HG03575 (cell line): ENCODE measurements at regions not wholly inside any gene's neighbourhood (a gene's known extent, or its start where the extent isn't known, plus 50 kb on each side); places are given as distances from the start of the nearest gene placed in this dataset.
"Not testable (repeated sequence)": the region's sequence is repeated elsewhere in the genome, so short reads cannot be mapped to it uniquely, and the experiment has no call there.

ENCODE experiments used
- ATAC-seq: cut with Tn5 transposase; IDR thresholded peaks from one replicate; pipeline ENCODE4 v1.9.1; 2021; ENCODE audit not compliant: unreplicated experiment, insufficient number of reproducible peaks, low FRiP score; ENCODE audit errors: extremely low read depth

DNA sequence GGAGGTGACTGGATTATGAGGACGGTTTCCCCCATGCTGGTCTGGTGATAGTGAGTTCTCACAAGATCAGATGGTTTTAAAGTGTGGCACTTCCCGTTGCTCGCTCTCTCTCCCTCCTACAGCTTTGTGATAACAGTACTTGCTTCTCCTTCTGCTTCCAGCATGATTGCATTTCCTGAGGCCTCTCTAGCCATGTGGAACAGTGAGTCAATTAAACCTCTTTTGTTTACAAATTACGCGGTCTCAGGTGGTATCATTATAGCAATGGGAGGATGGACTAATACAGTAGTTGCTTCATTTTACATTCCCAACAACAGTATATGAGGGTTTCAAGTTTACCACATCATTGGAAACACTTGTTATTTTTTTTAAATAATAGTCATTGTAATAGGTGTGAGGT, 937.3 kb upstream of the ARRDC3 start:
- ATAC-seq: no peak

DNA sequence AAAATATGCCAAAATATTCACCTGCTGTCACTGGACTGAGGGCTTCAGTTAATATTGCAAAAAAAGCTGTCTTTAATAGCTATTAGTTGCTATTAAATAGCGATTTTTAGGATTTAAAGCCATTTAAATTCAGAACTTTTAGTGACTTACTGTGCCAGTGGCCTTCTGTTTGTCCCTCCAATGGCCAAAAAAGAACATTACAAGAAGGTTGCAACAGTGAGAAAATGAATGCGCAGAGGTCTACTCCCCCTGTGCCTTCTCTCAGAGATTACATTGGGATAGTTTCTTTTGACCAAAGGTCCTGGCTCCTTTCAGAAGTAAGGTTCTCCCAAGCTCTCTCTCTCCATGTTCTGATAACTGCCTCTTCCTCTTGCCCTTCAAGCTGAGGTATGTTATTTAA, 930.3 kb upstream of the ARRDC3 start:
- no peak for ATAC-seq

DNA sequence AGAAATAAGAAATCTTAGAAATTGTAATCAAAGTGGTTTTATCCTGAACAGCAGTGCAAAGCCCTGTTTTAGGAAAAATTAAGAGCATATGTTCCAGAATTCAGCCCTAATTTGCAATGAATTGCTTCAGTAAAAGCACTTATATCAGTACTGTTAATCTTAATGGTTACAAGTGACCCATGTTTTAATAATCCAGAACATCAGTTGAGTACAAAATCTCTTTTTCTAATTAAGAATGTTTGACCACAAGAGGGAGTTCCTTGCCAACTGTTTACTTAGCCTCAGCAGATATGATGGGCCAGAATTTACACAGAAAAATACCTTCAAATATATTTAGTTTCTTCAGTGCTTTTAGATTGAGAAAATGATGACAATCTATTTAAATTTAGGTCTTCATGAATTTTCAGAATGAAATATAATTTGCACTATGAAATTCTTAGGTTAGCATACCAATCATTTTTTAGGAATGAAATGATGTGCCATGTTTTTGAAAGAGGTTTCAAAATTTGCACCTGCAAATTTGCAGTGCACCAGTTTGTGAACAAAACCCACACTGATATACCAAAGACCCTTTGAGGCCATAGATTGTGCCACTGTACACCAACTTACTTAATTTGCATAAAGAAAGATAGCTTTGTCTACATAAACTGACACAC, 926.3 kb upstream of the ARRDC3 start:
- ATAC-seq: no peak

DNA sequence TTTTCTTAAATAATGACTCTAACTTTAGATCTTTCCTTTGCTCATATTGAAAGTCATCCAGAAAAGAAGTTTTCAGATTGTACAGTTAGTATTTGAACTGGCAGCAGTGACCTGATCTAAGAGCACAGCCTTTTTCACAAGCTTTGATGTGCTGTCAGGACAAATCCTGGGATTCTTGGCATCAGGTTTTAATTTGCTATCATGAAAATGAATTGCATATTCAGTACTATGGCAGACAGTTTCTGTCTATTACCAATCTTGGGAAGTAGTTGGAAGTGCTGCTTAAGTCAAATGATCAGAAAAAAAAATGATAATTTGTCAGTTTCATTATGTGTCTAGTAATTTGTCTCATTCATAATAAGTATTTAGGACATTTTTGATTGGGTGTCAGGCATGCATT, 925.6 kb upstream of the ARRDC3 start:
- no peak for ATAC-seq

DNA sequence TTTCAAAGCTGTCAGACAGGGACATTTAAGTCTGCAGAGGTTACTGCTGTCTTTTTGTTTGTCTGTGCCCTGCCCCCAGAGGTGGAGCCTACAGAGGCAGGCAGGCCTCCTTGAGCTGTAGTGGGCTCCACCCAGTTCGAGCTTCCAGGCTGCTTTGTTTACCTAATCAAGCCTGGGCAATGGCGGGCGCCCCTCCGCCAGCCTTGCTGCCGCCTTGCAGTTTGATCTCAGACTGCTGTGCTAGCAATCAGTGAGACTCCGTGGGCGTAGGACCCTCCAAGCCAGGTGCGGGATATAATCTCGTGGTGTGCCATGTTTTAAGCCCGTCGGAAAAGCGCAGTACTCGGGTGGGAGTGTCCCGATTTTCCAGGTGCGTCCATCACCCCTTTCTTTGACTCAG, 919.2 kb upstream of the ARRDC3 start:
- ATAC-seq: not testable (repeated sequence)

DNA sequence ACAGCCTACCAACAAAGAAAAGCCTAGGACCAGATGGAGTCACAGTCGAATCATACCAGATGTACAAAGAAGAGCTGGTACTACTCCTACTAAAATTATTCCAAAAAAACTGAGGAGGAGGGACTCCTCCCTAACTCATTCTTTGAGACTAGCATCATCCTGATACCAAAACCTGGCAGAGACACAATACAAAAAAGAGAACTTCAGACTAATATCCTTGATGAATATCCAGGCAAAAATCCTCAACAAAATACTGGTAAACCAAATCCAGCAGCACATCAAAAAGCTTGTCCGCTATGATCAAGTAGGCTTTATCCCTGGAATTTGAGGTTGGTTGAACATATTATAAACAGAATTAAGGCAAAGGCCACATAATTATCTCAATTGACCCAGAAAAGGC, 900.4 kb upstream of the ARRDC3 start:
- ATAC-seq: no peak

DNA sequence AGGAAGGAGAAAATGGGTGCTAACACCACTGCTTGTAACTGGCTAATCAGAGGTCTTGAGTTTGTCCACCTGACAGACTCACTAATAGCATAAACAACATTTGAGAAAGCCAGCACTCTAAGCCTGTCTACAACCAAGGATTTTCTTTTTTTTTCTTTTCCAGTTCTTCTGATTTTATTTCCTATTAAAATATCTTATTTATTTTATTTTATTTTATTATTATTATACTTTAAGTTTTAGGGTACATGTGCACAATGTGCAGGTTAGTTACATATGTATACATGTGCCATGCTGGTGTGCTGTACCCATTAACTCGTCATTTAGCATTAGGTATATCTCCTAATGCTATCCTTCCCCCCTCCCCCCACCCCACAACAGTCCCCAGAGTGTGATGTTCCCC, 888.6 kb upstream of the ARRDC3 start:
- not testable (repeated sequence) for ATAC-seq

DNA sequence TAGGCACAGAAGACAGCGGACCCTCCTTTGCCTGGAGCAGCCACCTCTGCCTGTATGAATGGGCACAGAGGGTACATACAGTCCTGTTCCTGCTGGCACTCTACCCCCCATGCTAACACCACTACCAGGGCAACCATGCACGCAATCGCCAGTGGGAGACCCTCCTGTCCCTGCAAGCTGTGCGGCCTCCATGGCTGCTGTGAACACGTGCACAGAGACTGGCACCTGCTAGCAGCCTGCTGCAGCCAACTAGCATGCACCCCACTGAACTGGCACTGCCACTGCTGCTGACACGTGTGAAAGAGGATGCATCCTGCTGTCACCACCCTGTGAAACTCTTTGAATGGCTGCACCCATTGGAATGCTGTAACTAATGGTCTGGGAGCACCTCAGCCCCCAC, 885.2 kb upstream of the ARRDC3 start:
- ATAC-seq: no peak

DNA sequence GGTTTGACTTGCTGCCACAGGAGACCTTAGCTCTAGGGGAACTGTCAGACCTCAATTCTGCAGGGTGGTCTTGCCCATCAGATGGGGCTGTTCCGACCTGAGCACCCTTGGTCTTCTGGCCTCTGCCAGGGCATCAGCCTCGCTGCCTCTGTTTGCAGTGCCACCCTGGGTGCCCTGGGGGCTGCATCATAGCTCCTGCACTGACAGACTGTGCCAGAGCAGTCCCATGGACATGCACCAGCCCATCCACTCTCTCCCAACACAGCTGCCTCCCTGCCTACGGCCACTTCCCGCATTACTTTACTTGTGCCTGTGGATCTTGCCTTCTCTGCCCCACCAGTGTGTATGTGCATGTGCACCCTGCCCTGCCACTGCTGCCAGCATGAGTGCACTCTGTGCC, 884.7 kb upstream of the ARRDC3 start:
- ATAC-seq: no peak

DNA sequence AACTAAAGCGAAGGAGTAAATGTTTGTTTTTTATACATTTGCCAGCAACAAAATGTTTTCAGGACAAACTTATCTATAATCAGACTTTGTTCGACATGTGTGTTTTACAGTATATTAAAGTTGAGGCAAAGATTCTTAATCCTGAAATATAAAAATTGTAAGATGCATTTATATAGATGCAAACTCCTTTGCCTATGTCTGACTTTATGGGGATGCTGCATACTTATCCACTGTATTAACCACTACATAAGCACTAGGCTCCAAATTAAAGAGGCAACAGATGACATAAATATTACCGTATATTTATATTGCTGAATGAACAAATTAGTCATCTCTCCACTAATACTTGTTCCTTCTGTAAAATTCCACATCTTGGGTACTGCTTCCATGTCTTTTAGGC, 882.7 kb upstream of the ARRDC3 start:
- no peak for ATAC-seq

DNA sequence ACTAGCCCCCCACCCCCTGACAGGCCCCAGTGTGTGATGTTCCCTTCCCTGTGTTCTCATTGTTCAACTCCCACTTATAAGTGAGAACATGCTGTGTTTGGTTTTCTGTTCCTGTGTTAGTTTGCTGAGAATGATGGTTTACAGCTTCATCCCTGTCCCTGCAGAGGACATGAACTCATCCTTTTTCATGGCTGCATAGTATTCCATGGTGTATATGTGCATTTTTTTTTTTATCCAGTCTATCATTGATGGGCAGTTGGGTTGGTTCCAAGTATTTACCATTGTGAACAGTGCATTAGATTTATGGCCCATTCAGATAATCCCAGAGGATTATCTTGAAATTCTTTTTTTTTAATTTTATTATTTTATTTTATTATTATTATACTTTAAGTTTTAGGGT, 872.5 kb upstream of the ARRDC3 start:
- ATAC-seq: not testable (repeated sequence)

DNA sequence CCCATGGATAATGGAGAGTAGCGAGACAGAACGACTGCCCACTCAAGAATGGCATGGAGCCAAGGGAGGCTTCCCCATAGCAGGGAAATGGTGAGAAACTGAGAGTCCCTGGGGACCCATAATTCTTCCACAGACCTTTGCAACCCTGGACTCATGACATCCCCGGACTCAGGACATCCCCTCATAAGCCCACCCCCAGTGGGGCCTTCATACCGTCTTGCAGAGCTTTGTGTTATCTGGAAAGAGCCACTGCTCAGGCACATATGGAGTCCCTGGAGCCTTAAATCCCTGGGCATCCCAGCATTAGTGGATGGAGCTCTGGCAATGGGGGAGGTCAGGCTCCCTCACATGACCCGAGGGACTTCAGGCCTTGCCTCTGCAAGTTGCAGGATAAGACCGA, 865.4 kb upstream of the ARRDC3 start:
- ATAC-seq: no peak

DNA sequence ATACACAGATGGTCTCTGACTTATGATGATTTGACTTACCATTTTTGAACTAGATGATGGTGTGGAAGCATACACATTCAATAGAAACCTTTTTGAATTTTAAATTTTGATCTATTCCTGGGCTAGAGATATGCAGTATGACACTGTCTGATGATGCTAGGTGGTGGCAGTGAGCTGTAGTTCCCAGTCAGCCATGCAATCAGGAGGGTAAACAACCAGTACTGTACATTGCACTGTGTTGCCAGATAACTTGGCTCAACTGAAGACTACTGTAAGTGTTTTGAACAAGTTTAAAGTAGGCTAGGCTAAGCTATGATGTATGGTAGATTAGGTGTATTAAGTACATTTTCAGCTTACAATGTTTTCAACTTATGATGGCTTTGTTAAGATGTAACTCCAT, 859.1 kb upstream of the ARRDC3 start:
- no peak for ATAC-seq

DNA sequence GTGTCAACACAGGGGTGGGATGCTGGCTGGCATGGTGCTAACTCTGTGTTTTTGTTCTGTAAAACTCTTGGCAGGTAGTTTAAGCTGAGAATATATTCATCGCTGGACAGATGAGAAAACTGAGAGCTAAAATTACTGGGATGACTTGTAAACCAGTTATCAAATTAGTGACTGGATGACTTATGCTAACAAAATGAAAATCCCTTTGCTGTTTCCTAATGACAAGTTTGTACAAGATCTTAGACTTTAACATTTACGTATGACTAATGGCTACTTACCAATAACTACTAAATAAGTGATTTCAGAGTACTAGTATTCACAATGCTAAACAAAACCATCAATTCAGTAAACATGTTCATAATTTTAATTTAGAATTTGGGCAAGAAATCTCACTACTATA, 854.8 kb upstream of the ARRDC3 start:
- no peak for ATAC-seq

DNA sequence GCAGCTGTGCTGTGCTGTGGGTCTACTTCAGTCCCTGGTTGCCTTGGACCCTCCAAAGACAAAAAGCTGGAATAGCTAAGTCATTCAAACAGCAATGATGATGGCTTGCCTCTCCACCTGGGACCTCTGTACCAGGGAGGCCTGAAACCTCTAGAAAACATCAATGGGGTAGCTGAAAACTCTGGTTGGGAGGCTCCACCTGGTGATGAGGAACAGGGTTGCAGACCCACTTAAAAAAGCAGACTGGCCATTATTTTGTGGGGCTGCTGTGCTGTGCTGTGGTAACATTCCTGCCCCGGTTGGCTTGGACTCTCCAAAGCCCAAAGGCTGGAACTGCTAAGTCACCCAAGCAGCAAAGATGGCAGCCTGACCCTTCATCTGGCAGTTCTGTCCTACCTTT, 839.3 kb upstream of the ARRDC3 start:
- no peak for ATAC-seq

DNA sequence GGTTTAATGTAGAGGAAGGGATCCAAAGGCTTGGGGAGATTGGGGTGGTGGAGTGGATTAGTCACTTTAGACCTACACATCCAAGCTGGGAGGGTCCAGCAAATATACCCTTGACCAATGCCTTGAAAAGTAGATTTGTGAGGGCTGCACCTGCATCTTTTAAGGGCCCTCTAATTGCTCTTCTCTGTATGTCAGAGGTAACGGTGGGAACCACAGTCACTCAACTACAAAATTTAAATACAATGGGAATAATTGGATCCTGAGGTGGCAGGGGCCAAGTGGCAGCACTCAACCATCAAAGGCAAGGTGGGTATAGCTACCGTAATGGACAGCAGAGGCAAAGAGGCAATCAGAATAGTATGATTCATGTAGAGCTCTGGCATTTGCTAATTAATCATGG, 833.7 kb upstream of the ARRDC3 start:
- not testable (repeated sequence) for ATAC-seq

DNA sequence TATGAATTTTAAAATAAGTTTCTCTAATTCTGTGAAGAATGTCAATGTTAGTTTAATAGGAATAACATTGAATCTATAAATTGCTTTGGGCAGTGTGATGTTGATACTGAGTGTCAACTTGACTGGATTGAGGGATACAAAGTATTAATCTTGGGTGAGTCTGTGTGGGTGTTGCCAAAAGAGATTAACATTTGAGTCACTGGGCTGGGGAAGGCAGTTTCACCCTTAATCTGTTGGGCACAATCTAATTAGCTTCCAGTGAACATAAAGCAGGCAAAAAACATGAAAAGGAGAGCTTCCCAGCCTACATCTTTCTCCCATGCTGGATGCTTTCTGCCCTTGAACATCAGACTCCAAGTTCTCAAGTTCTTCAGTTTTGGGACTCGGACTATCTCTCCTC, 832.0 kb upstream of the ARRDC3 start:
- ATAC-seq: no peak

DNA sequence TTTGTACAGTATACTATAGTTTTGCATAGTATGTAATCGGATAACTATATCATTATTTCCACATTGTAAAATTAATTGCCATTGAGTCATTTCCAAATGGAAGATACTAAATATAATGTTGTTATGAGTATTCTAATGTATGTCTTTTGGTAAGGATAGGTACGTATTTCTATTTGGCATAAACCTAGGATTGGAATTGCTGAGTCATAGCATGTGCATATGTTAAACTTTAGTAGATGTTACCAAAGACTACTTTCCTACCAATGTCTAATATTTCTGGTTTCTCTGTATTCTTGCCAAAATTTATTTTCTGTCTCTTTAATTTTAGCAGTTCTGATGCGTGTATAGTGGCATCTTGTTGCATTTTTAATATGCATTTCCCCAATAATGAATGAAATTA, 825.1 kb upstream of the ARRDC3 start:
- no peak for ATAC-seq

DNA sequence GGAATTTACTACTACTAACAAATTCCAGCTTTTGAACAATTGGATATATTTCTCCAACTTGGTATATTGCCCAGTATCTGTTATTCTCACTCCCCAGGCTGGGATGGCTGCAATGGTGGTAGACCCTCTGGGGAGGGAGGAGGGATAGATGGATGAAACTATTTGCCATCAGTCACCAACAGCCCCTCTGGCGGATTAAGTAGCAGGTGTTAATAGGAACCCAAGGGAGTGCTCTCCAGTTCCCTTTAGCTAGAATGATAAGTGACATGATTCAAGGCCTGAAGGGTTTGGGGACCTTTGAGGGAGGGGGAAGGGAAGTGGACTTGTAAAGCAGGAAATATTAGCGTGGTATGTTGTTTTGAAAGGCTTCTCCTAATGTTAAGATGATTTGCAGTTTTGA, 824.0 kb upstream of the ARRDC3 start:
- no peak for ATAC-seq

DNA sequence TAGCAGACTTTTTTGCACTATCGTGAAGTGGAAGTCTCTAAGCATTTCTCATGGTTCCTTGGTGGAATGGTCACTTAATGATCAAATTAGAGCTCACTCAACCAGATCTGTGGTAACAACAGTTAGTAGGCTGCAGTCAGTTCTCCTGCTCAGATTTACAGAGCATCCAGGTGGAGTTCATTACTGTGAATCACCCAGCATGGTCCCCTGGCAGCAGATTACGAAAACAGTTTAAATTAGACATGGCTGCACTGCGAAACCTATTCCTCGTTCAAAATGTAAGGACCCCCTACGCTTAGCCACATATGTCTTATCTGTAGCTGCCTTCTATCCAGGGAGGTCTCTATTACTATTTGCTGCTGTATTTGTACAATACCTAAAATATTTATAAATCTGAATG, 823.6 kb upstream of the ARRDC3 start:
- ATAC-seq: no peak

DNA sequence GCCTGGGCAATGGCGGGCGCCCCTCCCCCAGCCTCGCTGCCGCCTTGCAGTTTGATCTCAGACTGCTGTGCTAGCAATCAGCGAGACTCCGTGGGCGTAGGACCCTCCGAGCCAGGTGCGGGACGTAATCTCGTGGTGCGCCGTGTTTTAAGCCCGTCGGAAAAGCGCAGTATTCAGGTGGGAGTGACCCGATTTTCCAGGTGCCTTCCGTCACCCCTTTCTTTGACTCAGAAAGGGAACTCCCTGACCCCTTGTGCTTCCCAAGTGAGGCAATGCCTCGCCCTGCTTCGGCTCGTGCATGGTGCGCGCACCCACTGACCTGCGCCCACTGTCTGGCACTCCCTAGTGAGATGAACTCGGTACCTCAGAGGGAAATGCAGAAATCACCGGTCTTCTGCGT, 815.9 kb upstream of the ARRDC3 start:
- ATAC-seq: not testable (repeated sequence)

DNA sequence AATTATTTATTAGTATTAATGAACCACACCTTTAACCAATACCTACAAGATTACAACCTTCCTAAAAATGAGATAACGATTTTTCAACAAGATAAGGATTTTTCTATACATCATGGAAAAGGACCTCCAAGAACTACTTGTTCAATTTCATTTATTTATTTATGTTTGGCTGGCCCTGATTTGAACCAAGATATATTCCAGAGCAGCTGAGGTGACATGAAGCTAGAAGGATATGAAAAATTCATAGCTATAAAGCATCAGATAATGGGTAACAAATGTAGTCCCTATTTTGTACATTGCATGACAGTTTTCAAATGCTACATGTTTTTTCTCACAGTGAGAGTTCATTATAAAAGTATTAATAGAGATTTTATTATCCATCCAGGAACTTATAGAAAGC, 798.5 kb upstream of the ARRDC3 start:
- no peak for ATAC-seq
